Eye (tissue), 1 donor: ENCODE measurements at regions not wholly inside any gene's neighbourhood (a gene's known extent, or its start where the extent isn't known, plus 50 kb on each side); places are given as distances from the start of the nearest gene placed in this dataset.

ENCODE experiments used
- DNase-seq: peaks from one replicate; pipeline ENCODE4 v3.0.0-alpha.2; 2015

DNA sequence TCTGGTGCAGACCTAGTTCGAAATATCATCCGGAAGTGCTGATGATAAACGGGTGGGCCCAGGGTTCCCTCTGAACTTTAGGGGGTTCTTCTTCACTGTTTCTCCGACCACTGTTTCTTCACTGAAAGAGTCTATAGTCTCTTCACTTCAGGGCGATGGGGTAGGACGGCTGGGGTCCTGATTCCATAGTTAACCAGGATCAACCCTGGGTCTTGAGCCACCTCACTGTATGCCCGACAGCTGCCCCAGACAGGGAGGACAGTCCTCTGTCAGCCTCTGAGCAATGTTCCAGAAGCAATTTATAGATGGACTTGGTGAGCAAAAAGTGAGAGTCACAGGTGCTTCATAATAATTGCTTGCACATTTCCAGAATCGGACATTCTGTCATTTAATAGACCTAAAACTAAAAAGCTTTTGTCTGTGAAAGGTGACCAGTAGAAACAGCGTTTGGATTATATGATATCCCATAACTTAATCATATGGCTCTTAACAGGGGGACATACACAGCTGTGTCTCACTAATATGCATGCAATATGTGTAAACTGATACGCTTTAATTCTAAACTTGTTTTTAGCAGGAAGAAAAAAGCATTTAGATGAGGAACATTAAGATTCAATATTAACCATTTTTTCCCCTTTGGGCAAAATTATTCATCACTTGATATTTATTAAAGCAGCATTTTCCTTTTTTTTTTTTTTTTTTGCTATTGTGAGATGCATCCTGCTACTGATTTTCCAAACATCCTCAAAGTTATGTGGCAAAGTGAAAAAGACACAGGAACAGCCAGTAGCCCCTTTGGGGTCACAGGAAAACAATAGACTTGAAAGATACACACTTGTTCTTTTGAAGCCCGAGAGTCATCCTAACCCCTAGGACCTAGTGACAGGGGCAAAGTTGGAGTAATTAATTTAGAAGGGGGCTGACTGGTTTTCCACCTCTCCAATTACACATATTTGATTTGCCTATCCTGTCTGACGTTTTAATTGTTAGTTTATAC lies 277.0 kb downstream of the ZNF536 start:
- DNase-seq, result peak; percentile 69

DNA sequence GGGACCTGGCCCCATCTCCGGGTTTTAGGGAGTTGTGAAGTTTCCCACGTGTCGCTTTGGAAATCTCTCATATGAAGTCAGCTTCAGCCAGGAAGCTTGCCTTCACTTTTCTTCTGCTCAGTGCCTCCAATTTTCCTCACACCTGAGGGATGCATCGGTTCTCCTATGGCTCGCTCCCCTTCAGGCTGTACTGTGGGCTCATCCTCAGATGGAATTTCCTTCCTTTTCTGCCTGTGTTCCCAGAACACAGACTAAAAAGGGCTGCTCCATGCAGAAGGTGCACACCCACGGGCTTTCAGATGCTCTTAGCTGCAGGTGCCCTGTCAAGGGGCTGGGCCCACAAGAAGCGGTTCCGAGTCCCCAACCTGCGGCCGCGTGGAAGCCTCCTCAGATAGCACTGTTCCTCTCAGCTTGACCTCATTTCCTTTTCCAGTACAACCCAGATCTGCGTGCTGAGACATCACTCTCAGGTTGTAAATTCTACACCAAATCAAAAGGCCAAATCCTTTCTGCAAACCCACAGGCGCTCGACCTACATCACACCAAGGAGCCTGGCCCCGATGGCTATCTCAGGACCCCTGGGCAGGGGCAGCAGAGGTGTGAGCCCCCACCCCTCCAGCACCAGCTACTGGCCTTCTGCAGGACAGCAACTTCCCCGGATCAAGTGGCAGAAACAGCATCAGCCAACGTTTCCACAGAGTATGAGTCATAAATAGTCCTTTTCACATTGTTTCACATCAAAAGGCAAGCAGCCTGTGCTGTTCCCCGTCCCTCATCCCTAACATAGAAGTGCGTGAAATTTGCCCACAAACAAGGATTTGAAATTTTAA lies 275.9 kb downstream of the ZNF536 start:
- no peak for DNase-seq

GRCh38 chr19:30646806-30647205 lies 274.6 kb downstream of the ZNF536 start:
- no peak for DNase-seq

- DNase-seq, result no peak
Observed at GRCh38 chr19:30645946-30646577, 273.9 kb downstream of the ZNF536 start.

DNA sequence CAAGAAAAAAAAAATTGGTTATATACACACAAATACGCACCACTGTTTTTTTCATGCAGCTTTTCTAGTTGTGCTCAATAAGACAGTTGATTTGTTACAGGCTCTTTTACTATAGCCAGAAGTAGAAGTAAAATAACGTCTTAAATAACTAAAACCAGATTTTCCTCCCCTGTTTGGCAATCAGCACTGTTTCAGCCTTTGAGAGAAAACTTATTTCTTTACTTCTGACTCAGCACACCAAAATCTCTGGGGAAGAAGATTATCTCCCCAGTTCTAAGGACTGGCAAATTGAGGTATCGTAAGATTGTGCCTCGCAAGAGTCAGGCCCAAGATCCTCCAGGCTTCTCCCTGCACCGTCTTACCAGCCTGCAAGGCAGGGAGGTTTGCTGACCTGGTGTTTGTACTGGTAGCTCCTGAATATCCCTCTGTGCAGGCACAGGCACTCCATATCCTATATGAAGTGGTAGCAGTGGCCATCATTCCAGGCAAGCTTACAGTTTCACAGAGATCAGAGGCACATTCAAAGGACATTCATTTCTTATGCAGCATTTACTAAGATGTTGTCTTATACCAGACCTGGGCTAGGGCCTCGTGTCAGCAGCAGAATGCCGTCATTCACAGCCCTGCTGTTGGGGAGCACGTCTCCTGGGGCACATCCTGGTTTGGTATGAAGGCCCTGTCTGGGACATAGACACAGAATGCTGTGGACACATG lies 268.2 kb downstream of the ZNF536 start:
- DNase-seq, result no peak

- DNase-seq, result no peak
Observed at GRCh38 chr19:30638889-30639288, 266.7 kb downstream of the ZNF536 start.

DNA sequence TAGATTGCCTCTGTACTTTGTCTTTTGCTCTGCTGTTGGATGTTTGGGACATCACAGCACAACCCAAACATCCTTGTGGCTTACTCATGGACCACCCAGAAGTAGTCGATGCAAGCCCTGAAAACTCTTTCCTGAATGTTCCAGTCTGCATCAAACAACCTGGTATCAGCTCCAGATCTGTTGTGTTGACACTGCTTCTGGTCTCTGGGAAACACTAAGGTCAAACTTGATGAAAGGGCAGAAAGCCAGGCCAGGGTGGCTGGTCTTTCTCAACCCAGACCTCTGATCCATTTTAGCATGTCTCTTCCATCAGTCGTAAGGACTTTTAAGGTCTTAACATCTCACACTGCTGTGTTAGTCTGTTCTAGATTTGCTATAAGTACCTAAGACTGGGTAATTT lies 265.7 kb downstream of the ZNF536 start:
- no peak for DNase-seq

GRCh38 chr19:30634996-30635975 lies 263.1 kb downstream of the ZNF536 start:
- DNase-seq, result no peak

DNA sequence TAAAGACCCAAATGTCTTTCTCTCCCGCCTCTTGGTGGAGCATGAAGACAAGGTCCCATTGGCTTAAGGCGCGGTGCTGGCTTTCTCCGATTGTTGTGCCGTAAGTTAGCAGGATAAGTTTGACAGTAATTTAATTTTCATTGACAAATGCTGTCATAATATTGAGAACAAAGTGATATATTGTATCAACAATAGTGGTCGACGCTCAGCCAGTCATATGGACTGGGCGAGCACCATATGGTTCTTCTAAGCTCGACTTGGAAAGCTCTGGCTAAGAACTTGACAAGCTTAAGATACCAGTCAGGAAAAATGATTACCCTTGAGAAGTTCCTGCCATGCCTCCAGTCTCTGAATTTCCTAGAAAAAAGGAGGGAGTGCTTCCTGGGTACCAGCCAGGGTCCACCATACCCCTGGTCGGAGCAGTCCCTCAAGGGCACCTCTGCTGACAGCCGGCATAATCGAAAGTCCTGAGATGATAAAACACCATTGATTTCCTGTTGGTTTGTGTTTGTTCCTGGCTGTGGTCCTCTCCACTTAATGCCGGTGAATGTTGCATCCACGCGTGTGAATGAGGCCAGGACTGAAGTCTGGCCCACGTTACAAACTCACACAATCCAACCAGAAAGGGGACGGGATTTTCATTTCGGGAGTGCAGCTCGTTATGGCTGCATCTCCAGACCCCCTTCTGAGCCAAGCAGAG lies 262.1 kb downstream of the ZNF536 start:
- no peak for DNase-seq

DNA sequence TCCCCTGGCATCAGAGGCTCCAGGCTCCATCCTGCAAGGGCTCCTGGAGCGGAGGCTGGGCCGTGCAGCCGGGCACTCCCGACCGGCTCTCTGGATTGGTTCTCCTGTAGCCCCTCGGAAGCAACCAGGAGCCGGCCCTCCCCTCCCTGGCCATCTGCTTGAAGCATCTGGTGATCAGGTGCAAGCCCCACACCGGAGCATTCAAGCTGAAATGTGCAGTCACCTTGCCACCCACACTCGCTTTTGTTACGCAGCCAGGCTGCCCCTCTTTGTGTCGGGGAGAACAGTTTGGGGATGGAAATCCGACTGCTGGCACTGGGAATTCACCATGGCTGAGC lies 258.8 kb downstream of the ZNF536 start:
- no peak for DNase-seq

GRCh38 chr19:30630289-30631032 lies 258.3 kb downstream of the ZNF536 start:
- DNase-seq, result no peak

DNA sequence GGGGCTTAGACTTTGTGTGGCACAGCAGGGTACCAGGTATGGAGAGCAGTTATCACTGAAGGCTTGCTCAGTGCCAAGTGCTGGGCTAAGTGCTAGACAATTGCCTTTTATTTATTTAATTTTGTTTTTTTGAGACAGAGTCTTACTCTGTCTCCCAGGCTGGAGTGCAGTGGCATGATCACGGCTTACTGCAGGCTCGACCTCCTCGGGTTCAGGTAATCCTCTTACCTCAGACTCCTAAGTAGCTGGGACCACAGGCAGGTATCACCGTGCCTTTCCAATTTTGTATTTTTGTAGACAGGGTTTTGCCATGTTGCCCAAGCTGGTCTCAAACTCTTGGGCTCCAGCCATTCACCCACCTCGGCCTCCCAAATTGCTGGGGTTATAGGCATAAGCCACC lies 256.9 kb downstream of the ZNF536 start:
- DNase-seq, result no peak

DNA sequence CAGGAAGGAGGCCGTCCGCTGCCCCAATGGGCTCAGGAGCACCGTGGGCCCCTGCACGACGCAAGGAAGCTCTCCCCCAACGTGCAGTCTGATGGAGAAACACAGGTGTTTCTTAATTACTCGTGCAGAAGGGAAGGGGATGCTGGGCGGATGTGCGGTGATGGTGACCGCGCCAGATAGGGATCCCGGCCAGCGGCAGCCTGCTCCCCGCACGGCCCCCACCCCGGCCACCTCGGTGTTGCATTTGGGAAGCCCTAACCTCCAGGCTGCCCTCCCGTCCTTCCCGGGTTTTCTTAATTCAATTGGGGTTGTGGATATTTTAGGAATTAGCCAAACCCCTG lies 254.4 kb downstream of the ZNF536 start:
- DNase-seq, result no peak

DNA sequence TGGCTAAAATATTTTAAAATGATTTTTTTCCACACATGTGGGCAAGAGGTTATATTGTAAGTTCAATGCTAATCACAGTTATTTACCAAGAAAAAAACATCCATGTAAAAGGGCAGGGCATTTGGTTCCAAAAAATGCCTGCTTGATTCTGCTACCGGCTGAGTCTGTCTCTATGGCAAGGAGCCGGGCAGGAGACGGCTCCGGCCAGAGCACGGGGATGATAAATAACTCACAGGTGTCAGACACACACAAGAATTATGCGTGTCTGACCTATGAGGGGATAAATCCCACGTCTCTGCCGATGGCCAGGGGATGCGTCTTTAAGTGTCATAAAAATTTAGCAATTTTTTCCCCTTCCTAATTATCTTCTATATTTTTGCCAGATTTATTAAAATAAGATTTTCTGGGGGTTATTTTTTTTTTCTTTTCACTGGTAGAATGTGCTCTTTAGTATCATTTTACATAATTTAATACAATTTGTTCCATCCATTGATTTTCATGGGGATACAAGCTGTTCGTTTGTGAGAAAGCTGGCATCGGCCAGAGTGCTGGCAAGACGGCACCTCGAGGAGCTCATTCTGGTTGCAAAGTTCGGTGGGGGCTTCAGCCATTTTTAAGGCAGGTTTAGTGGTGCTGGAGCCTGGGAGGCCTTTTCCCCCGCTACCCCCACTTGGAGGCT lies 253.9 kb downstream of the ZNF536 start:
- DNase-seq, result no peak

DNA sequence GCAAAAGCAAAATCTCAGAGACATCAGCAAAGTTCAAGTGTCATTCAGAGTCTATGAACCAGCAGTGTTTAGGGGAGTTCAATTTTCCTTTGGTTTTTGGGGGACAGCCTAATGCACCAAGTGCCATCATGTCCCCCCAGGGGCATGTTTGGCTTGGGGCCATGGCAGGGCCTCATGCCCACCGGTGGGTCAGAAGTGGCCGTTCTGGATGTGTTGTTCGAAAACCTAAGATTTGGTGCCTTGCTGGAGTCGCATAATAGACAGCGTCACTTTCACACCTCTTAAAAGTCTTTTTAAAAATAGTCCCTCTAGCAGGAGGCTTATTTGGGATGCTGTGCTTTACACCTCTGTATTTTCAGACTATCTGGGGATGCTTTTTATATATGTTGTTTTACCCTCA lies 250.1 kb downstream of the ZNF536 start:
- DNase-seq, result no peak

DNA sequence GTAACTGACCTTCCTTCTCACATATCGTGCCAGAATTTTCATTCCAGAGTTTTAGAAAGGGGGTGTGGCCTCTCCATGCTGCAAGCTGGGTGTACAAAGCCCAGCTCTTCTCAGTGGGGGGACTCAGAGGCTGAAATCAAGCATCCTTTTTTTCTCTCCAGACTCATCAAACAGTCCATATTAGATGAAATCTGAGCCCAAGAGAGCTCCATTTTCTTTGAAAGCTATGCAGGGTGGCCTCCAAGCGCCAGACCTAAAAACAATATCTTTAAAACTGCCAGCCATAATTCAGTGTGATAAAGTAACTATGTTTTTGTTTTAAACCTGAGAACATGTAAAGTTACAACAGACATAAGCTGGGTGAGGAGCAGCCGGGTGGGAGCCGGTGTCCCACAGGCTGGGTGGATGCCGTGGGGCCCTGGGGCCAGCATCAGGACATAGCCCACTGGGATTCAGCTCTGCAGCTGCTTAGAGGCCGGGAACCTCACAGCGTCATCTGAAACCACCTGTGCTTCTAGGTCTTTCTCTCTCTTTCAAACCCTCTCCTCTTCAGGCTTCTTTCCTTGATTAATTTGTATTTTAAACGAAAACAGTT lies 249.2 kb downstream of the ZNF536 start:
- peak; percentile 13 for DNase-seq

- no peak for DNase-seq
Observed at GRCh38 chr19:30620354-30620753, 248.2 kb downstream of the ZNF536 start.

DNA sequence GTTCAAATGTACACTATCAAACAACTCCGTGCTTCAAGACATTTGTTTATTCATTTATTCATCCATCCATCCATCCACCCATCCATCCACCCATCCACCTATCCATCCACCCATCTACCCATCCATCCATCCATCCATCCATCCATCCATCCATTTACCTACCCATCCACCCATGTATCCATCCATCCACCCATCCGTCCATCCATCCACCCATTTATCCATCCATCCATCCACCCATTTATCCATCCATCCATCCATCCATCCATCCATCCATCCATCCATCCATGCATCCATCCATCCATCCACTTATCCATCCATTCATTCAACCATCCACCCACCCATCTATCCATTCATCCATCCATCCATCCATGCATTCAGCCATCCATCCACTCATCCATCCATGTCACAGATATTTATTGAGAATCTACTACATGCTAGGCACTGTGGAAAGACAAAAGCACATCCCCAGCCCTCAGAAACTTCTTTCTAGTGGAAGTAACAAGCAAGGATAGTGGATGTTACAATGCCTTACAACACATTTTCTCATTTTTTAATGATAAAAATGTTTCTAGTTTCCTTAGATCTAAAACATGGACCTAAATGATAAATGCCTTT lies 237.6 kb downstream of the ZNF536 start:
- no peak for DNase-seq

DNA sequence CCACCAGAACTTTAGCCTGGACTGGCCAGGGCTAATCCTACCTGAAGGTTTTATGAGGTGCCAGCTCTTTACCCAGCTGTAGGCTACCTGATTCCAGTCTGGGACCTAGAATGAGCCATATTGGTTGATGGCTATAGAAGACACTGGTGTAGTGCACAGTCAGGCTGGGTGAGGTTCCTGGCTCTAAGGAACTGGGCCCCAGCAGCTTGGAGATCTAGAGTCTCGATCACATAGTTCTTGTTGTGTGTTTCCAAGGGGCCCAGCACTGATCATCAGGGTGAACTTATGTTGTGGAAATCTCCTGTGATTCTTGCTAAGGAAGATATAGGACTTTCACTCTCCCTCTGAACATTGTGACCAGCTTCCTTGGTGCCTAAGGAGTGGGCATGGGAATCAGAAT lies 236.3 kb downstream of the ZNF536 start:
- no peak for DNase-seq
